ENCODE measurements at regions not wholly inside any gene's neighbourhood (a gene's known extent, or its start where the extent isn't known, plus 50 kb on each side); places are given as distances from the start of the nearest gene placed in this dataset.

DNA sequence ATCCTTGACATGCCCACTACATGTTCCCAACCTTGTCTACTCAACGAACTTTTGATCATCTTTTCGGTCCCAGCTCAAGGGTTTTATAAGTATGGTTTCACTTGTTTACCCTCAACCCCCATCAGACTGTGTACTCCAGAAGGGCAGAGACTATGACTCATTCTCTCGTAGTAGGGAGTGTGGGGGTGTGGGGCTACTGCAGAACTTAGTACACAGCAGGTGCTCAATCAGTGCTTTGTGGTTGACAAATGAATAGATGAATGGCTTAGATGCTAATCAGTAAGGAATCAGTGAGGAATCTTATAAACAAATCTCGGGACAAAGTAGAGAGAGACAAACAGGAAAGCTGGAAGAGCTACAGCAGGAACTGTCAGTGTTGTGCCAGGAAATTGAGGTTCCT is 151.7 kb upstream of the PLET1 start:
- no peaks in the 10 kb centered on the region for H3K36me3 ChIP-seq (ENCODE audit: control insufficient read depth in 3 of 3, insufficient read depth in 2 of 3, low read depth in 1 of 3, low read length in 3 of 3)
- WGBS, 3 donors, result 45 to 51% (median 47%) methylated on average over 4 of the region's 4 CpGs
- H3K4me1 ChIP-seq (ENCODE audit: control insufficient read depth in 3 of 3, insufficient read depth in 2 of 3, low read depth in 1 of 3, low read length in 2 of 3), result no peaks in the 10 kb centered on the region
- DNase-seq (no peak), FAIRE-seq (no peak)
- H3K27me3 ChIP-seq (ENCODE audit: control insufficient read depth in 3 of 3, insufficient read depth in 3 of 3, low read length in 3 of 3), result no peaks in the 10 kb centered on the region
- no peak overlapping the region for H3K4me3 ChIP-seq (ENCODE audit: low read depth in 1 of 3, low read length in 3 of 3)
- H3K9me3 ChIP-seq (ENCODE audit: control insufficient read depth in 2 of 2, insufficient read depth in 1 of 2, low read depth in 1 of 2, low read length in 1 of 2), result no peaks in the 10 kb centered on the region
- H3K27ac ChIP-seq (ENCODE audit: low read depth in 1 of 3, low read length in 2 of 3), result no peak overlapping the region

DNA sequence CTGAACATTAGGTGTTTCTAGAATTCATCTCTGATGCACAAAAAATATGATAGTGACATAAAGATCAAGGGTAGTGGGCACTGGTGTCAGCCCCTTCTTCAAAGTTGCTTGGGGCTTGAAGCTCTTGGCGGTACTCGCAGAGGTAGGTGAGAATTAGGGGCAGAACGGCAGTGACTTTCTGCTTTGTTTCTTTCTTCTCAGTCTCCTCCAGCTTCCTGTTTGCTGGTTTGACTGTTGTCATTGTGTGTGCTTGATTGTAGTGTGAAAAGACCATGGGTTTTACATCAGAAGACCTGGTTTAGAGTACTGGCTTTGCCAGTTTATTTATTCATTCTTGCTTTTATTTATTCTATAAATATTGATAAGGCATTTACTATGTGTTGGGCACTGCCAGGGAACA is 156.7 kb upstream of the PLET1 start:
- no peaks in the 10 kb centered on the region for H3K9me3 ChIP-seq (ENCODE audit: control insufficient read depth in 2 of 2, insufficient read depth in 1 of 2, low read depth in 1 of 2, low read length in 1 of 2)
- DNase-seq (no peak), FAIRE-seq (no peak)
- H3K4me1 ChIP-seq (ENCODE audit: control insufficient read depth in 3 of 3, insufficient read depth in 2 of 3, low read depth in 1 of 3, low read length in 2 of 3), result no peaks in the 10 kb centered on the region
- no peaks in the 10 kb centered on the region for H3K36me3 ChIP-seq (ENCODE audit: control insufficient read depth in 3 of 3, insufficient read depth in 2 of 3, low read depth in 1 of 3, low read length in 3 of 3)
- WGBS, 3 donors, result 55 to 59% (median 56%) methylated on average over 3 of the region's 3 CpGs
- no peak overlapping the region for H3K27ac ChIP-seq (ENCODE audit: low read depth in 1 of 3, low read length in 2 of 3)
- no peaks in the 10 kb centered on the region for H3K27me3 ChIP-seq (ENCODE audit: control insufficient read depth in 3 of 3, insufficient read depth in 3 of 3, low read length in 3 of 3)
- H3K4me3 ChIP-seq (ENCODE audit: low read depth in 1 of 3, low read length in 3 of 3), result no peak overlapping the region

DNA sequence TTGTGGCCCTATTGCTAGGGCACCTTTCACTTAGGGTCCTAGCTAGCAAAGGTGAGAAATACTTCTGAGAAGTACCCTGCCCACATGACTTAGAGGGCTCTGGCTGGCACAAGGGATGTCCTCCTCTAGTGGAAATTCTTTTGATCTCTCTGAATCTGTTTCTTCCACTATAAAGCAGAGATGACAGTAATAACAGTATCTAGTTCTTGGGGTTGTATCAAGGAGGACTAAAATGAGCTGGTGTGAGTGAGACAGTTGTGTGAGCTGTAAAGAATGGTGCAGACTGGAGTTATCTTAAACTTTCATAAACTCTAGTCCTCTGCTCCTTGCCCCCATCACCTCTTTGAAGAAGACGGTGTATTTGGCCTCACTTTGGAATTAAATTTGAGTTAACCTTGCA is 157.8 kb upstream of the PLET1 start:
- H3K27me3 ChIP-seq (ENCODE audit: control insufficient read depth in 3 of 3, insufficient read depth in 3 of 3, low read length in 3 of 3), result no peaks in the 10 kb centered on the region
- WGBS, 3 donors, result 68 to 85% (median 70%) methylated on average over 1 of the region's 1 CpG
- no peak for FAIRE-seq

DNA sequence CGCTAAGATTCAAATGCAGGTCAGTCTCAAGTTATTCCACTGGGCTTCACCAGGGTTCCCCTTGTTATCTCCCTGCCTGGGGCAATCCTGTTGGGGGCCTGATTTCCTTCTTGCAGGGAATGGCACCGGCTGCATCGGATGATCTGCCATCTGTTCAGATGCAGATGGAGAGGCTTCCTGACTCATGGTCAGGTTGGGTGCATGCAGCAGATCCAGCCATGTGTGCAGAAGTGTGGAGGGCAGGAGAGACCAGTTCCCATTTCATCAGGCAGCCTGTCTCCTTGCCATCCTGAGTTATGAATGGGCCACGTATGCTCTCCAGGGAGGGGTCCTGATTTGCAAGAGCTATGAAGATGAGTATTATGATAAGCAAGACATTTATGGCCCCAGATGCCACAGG is 161.2 kb upstream of the PLET1 start:
- no peak overlapping the region for H3K4me3 ChIP-seq (ENCODE audit: low read depth in 1 of 3, low read length in 3 of 3)
- 59 to 65% (median 62%) methylated on average over 4 of the region's 4 CpGs for WGBS, 3 donors
- no peaks in the 10 kb centered on the region for H3K36me3 ChIP-seq (ENCODE audit: control insufficient read depth in 3 of 3, insufficient read depth in 2 of 3, low read depth in 1 of 3, low read length in 3 of 3)
- H3K4me1 ChIP-seq (ENCODE audit: control insufficient read depth in 3 of 3, insufficient read depth in 2 of 3, low read depth in 1 of 3, low read length in 2 of 3), result no peaks in the 10 kb centered on the region
- H3K27ac ChIP-seq (ENCODE audit: low read depth in 1 of 3, low read length in 2 of 3), result no peak overlapping the region
- no peak for FAIRE-seq
- H3K27me3 ChIP-seq (ENCODE audit: control insufficient read depth in 3 of 3, insufficient read depth in 3 of 3, low read length in 3 of 3), result no peaks in the 10 kb centered on the region
- no peak for DNase-seq
- no peaks in the 10 kb centered on the region for H3K9me3 ChIP-seq (ENCODE audit: control insufficient read depth in 2 of 2, insufficient read depth in 1 of 2, low read depth in 1 of 2, low read length in 1 of 2)

More for the DNA sequence above, 157.8 kb upstream of the PLET1 start:
- Histone ChIP-seq H3K36me3 (ENCODE audit: control insufficient read depth in 3 of 3, insufficient read depth in 2 of 3, low read depth in 1 of 3, low read length in 3 of 3) (no peaks in the 10 kb centered on the region), H3K9me3 (ENCODE audit: control insufficient read depth in 2 of 2, insufficient read depth in 1 of 2, low read depth in 1 of 2, low read length in 1 of 2) (no peaks in the 10 kb centered on the region), H3K27ac (ENCODE audit: low read depth in 1 of 3, low read length in 2 of 3) (no peak overlapping the region), H3K4me3 (ENCODE audit: low read depth in 1 of 3, low read length in 3 of 3) (no peak overlapping the region), H3K4me1 (ENCODE audit: control insufficient read depth in 3 of 3, insufficient read depth in 2 of 3, low read depth in 1 of 3, low read length in 2 of 3) (no peaks in the 10 kb centered on the region)
- DNase-seq, result no peak

DNA sequence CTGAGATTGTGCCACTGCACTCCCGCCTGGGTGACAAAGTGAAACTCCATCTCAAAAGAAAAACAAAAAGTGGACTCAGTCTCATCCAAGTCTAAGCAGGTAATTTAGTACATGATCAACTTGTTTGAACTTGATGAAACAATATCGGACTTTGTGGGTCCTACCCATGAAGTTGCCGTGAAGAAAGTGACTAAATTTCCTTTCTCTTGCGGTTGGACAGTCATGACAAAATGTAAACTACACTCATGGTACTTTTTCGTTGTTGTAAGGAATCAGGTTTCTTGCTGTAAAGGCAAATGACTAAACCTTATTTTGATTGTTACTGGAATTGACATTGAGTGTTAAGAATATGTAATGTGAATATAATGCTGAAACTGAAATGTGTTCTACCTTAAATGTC is 164.5 kb upstream of the PLET1 start:
- WGBS, 3 donors, result 74 to 80% (median 79%) methylated on average over 5 of the region's 5 CpGs
- H3K9me3 ChIP-seq (ENCODE audit: control insufficient read depth in 2 of 2, insufficient read depth in 1 of 2, low read depth in 1 of 2, low read length in 1 of 2), result peaks cover 0 to 2% of the 10 kb centered on the region in 2 donors
- DNase-seq (no peak), FAIRE-seq (no peak)
- H3K36me3 ChIP-seq (ENCODE audit: control insufficient read depth in 3 of 3, insufficient read depth in 2 of 3, low read depth in 1 of 3, low read length in 3 of 3), result no peaks in the 10 kb centered on the region
- H3K27ac ChIP-seq (ENCODE audit: low read depth in 1 of 3, low read length in 2 of 3), result no peak overlapping the region
- no peaks in the 10 kb centered on the region for H3K4me1 ChIP-seq (ENCODE audit: control insufficient read depth in 3 of 3, insufficient read depth in 2 of 3, low read depth in 1 of 3, low read length in 2 of 3)
- H3K4me3 ChIP-seq (ENCODE audit: low read depth in 1 of 3, low read length in 3 of 3), result no peak overlapping the region
- no peaks in the 10 kb centered on the region for H3K27me3 ChIP-seq (ENCODE audit: control insufficient read depth in 3 of 3, insufficient read depth in 3 of 3, low read length in 3 of 3)

DNA sequence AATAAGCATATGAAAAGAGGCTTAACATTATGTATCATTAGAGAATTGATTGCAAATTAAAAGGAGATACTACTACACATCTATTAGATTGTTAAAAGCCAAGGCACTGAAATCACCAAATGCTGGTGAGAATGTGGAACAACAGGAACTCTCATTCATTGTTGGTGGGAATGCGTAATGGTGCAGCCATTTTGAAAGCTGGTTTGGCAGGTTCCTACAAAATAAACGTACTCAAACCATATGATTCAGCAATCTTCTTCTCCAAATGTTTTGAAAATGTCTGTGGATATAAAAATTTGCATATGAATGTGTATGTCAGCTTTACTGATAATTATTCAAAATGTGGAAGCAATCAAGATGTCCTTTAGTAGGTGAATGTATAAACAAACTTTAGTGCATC is 176.4 kb upstream of the PLET1 start:
- Histone ChIP-seq H3K4me1 (ENCODE audit: control insufficient read depth in 3 of 3, insufficient read depth in 2 of 3, low read depth in 1 of 3, low read length in 2 of 3) (no peaks in the 10 kb centered on the region), H3K27ac (ENCODE audit: low read depth in 1 of 3, low read length in 2 of 3) (no peak overlapping the region), H3K27me3 (ENCODE audit: control insufficient read depth in 3 of 3, insufficient read depth in 3 of 3, low read length in 3 of 3) (no peaks in the 10 kb centered on the region), H3K36me3 (ENCODE audit: control insufficient read depth in 3 of 3, insufficient read depth in 2 of 3, low read depth in 1 of 3, low read length in 3 of 3) (no peaks in the 10 kb centered on the region), H3K4me3 (ENCODE audit: low read depth in 1 of 3, low read length in 3 of 3) (no peak overlapping the region), H3K9me3 (ENCODE audit: control insufficient read depth in 2 of 2, insufficient read depth in 1 of 2, low read depth in 1 of 2, low read length in 1 of 2) (peaks cover 0 to 5% of the 10 kb centered on the region in 2 donors)
- no peak for DNase-seq
- WGBS, 3 donors, result 56 to 62% (median 57%) methylated on average over 2 of the region's 2 CpGs
- no peak for FAIRE-seq

DNA sequence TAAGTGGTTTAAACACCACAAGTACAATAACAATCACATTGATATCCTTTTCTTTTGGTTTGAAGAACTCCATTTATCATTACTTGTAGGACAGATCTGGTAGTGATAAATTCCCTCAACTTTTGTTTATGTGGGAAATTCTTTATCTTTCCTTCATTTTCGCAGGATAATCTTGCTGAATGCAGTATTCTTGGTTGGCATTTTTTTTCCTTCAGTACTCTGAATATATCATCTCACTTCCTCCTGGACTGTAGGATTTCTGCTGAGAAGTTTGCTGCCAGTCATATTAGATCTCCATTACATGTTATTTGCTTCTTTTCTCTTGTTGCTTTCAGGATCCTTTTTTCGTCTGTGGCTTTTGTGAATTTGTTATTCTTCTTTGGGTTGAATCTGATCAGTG is 179.0 kb upstream of the PLET1 start:
- 83 to 86% (median 83%) methylated on average over 2 of the region's 2 CpGs for WGBS, 3 donors
- H3K27ac ChIP-seq (ENCODE audit: low read depth in 1 of 3, low read length in 2 of 3), result no peak overlapping the region
- no peak overlapping the region for H3K4me3 ChIP-seq (ENCODE audit: low read depth in 1 of 3, low read length in 3 of 3)
- no peak for DNase-seq
- FAIRE-seq, result no peak
- H3K4me1 ChIP-seq (ENCODE audit: control insufficient read depth in 3 of 3, insufficient read depth in 2 of 3, low read depth in 1 of 3, low read length in 2 of 3), result no peaks in the 10 kb centered on the region
- no peaks in the 10 kb centered on the region for H3K27me3 ChIP-seq (ENCODE audit: control insufficient read depth in 3 of 3, insufficient read depth in 3 of 3, low read length in 3 of 3)
- no peaks in the 10 kb centered on the region for H3K36me3 ChIP-seq (ENCODE audit: control insufficient read depth in 3 of 3, insufficient read depth in 2 of 3, low read depth in 1 of 3, low read length in 3 of 3)
- peaks cover 0 to 5% of the 10 kb centered on the region in 2 donors for H3K9me3 ChIP-seq (ENCODE audit: control insufficient read depth in 2 of 2, insufficient read depth in 1 of 2, low read depth in 1 of 2, low read length in 1 of 2)

DNA sequence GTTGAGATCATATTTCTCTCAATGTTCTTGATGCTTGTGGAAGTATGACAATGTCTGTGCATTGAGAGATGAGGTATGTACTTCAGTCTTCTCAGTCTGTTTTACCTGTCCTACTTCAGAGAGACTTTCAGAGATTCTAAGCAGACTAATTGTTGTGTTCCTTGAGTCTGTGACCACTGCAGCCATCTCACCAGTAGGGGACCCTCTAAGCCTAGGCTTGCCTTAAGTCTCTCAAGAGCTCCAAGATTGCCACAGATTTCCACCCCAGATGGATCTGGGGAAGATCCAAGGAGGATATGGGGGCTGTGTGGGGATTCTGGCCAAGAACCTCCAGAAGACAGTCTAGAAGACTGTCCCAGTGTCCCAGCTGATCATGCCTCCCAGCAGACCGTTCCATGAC is 179.9 kb upstream of the PLET1 start:
- FAIRE-seq, result no peak
- peaks cover 0 to 5% of the 10 kb centered on the region in 2 donors for H3K9me3 ChIP-seq (ENCODE audit: control insufficient read depth in 2 of 2, insufficient read depth in 1 of 2, low read depth in 1 of 2, low read length in 1 of 2)
- no peaks in the 10 kb centered on the region for H3K4me1 ChIP-seq (ENCODE audit: control insufficient read depth in 3 of 3, insufficient read depth in 2 of 3, low read depth in 1 of 3, low read length in 2 of 3)
- no peak overlapping the region for H3K27ac ChIP-seq (ENCODE audit: low read depth in 1 of 3, low read length in 2 of 3)
- 46 to 60% (median 58%) methylated on average over 1 of the region's 1 CpG for WGBS, 3 donors
- DNase-seq, result no peak
- no peaks in the 10 kb centered on the region for H3K27me3 ChIP-seq (ENCODE audit: control insufficient read depth in 3 of 3, insufficient read depth in 3 of 3, low read length in 3 of 3)
- no peaks in the 10 kb centered on the region for H3K36me3 ChIP-seq (ENCODE audit: control insufficient read depth in 3 of 3, insufficient read depth in 2 of 3, low read depth in 1 of 3, low read length in 3 of 3)
- no peak overlapping the region for H3K4me3 ChIP-seq (ENCODE audit: low read depth in 1 of 3, low read length in 3 of 3)

DNA sequence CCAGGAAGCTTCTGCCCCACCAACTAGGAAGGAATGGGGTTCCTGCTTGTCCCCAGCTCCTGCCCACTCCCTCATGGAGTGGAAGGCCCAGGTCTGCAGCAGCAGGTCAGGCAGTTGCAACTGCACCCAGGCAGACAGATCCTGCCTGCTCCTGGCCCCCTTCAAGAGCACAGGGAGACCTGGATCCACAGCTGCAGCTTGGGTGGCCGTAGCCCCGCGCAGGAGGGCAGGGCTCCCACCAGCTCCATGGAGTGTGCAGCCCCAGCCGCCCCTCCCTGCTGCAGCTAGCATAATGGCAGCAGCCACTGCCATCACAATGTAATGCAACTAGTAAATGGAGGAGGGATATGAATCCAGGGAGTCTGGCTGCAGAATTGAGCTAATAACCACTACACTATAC is 187.5 kb upstream of the PLET1 start:
- no peak for DNase-seq
- Histone ChIP-seq H3K9me3 (ENCODE audit: control insufficient read depth in 2 of 2, insufficient read depth in 1 of 2, low read depth in 1 of 2, low read length in 1 of 2) (no peaks in the 10 kb centered on the region), H3K27me3 (ENCODE audit: control insufficient read depth in 3 of 3, insufficient read depth in 3 of 3, low read length in 3 of 3) (no peaks in the 10 kb centered on the region), H3K4me3 (ENCODE audit: low read depth in 1 of 3, low read length in 3 of 3) (no peak overlapping the region), H3K4me1 (ENCODE audit: control insufficient read depth in 3 of 3, insufficient read depth in 2 of 3, low read depth in 1 of 3, low read length in 2 of 3) (no peaks in the 10 kb centered on the region), H3K27ac (ENCODE audit: low read depth in 1 of 3, low read length in 2 of 3) (no peak overlapping the region), H3K36me3 (ENCODE audit: control insufficient read depth in 3 of 3, insufficient read depth in 2 of 3, low read depth in 1 of 3, low read length in 3 of 3) (no peaks in the 10 kb centered on the region)
- FAIRE-seq, result no peak
- 91 to 97% (median 95%) methylated on average over 4 of the region's 4 CpGs for WGBS, 3 donors
